Mesenchymal stem cell (in vitro differentiated cells and primary cell): ENCODE measurements at regions not wholly inside any gene's neighbourhood (a gene's known extent, or its start where the extent isn't known, plus 50 kb on each side); places are given as distances from the start of the nearest gene placed in this dataset.

Experiments
- DNase-seq: peaks from one replicate; pipeline ENCODE4 v3.0.0-alpha.2; 2013
- H2AFZ ChIP-seq: one replicate; pipeline ENCODE4 v1.6.1; 2013; ENCODE audit warnings: low read depth, mild to moderate bottlenecking, control low read depth, inconsistent platforms, low read length, moderate library complexity
- H2AK5ac ChIP-seq: 2 replicates; pipeline ENCODE4 v1.6.1; 2013; ENCODE audit warnings: low read length, moderate library complexity, mild to moderate bottlenecking, inconsistent platforms; ENCODE audit not compliant: severe bottlenecking
- H2BK120ac ChIP-seq: one replicate; pipeline ENCODE4 v1.6.1; 2013; ENCODE audit warnings: low read depth, mild to moderate bottlenecking, inconsistent platforms, low read length, moderate library complexity
- H2BK12ac ChIP-seq, 2 experiments: one replicate each; pipeline ENCODE4 v1.6.1; 2013; ENCODE audit warnings: inconsistent platforms in 2 of 2, low read length in 2 of 2, mild to moderate bottlenecking in 2 of 2, moderate library complexity in 2 of 2, control low read depth in 1 of 2
- H2BK15ac ChIP-seq: one replicate; pipeline ENCODE4 v1.6.1; 2013; ENCODE audit warnings: mild to moderate bottlenecking, low read depth, inconsistent platforms; ENCODE audit not compliant: poor library complexity, severe bottlenecking
- H2BK5ac ChIP-seq: 2 replicates; pipeline ENCODE4 v1.6.1; 2013; ENCODE audit warnings: low read depth, mild to moderate bottlenecking, low read length, control low read depth, inconsistent platforms; ENCODE audit not compliant: poor library complexity, severe bottlenecking
- H3K14ac ChIP-seq, 2 experiments: one replicate each; pipeline ENCODE4 v1.6.1; 2013; ENCODE audit warnings: inconsistent platforms in 2 of 2, low read length in 2 of 2, control low read depth in 1 of 2, mild to moderate bottlenecking in 1 of 2, moderate library complexity in 1 of 2
- H3K18ac ChIP-seq, 2 experiments: one replicate each; pipeline ENCODE4 v1.6.1; 2013; ENCODE audit warnings: inconsistent platforms in 2 of 2, low read length in 2 of 2, control low read depth in 1 of 2, low read depth in 1 of 2, mild to moderate bottlenecking in 1 of 2
- H3K23ac ChIP-seq, 2 experiments: one replicate each; pipeline ENCODE4 v1.6.1; 2013; ENCODE audit warnings: inconsistent platforms in 2 of 2, low read length in 2 of 2, mild to moderate bottlenecking in 2 of 2, moderate library complexity in 2 of 2, control low read depth in 1 of 2
- H3K27ac ChIP-seq: 2 replicates; pipeline ENCODE4 v1.5.1; 2013; ENCODE audit warnings: mild to moderate bottlenecking, moderate library complexity, low read length, control low read depth, inconsistent platforms; ENCODE audit not compliant: poor library complexity, severe bottlenecking
- H3K27me3 ChIP-seq, 2 experiments: 2 replicates each; pipeline versions ENCODE4 v1.6.1 to v1.7.0; 2013; ENCODE audit warnings: low read length in 2 of 2, mild to moderate bottlenecking in 2 of 2, moderate library complexity in 2 of 2, control low read depth in 1 of 2, inconsistent platforms in 1 of 2; ENCODE audit not compliant: control insufficient read depth in 1 of 2, insufficient read depth in 1 of 2
- H3K36me3 ChIP-seq, 2 experiments: 2 replicates each; pipeline versions ENCODE4 v1.6.1 to v1.7.0; 2013; ENCODE audit warnings: low read length in 2 of 2, control low read depth in 1 of 2, inconsistent platforms in 1 of 2, low read depth in 1 of 2, mild to moderate bottlenecking in 1 of 2; ENCODE audit not compliant: insufficient read depth in 2 of 2, control insufficient read depth in 1 of 2
- H3K4ac ChIP-seq, 2 experiments: one replicate each; pipeline ENCODE4 v1.6.1; 2013; ENCODE audit warnings: inconsistent platforms in 2 of 2, low read length in 2 of 2, mild to moderate bottlenecking in 2 of 2, moderate library complexity in 2 of 2, control low read depth in 1 of 2, low read depth in 1 of 2
- H3K4me1 ChIP-seq: 2 replicates; pipeline ENCODE4 v1.6.1; 2013; ENCODE audit warnings: low read depth, low read length, control low read depth; ENCODE audit not compliant: control insufficient read depth, insufficient read depth
- H3K4me2 ChIP-seq: 2 replicates; pipeline ENCODE4 v1.6.1; 2013; ENCODE audit warnings: low read length, mild to moderate bottlenecking, inconsistent platforms; ENCODE audit not compliant: poor library complexity, severe bottlenecking
- H3K4me3 ChIP-seq, 2 experiments: 2 replicates each; pipeline versions ENCODE4 v1.5.1 to v1.7.0; 2013; ENCODE audit warnings: low read length in 2 of 2, mild to moderate bottlenecking in 2 of 2, control low read depth in 1 of 2, low read depth in 1 of 2; ENCODE audit not compliant: insufficient read depth in 1 of 2
- H3K79me1 ChIP-seq: replicated peaks from 2 replicates; pipeline ENCODE4 v1.6.1; 2013; ENCODE audit warnings: mild to moderate bottlenecking, control low read depth, low read length, inconsistent platforms; ENCODE audit not compliant: poor library complexity, severe bottlenecking
- H3K9ac ChIP-seq: 2 replicates; pipeline ENCODE4 v1.7.0; 2013; ENCODE audit warnings: mild to moderate bottlenecking, low read length, moderate library complexity
- H3K9me3 ChIP-seq: 2 replicates; pipeline ENCODE4 v1.7.0; 2013; ENCODE audit warnings: mild to moderate bottlenecking, low read length; ENCODE audit not compliant: control insufficient read depth
- H4K8ac ChIP-seq: one replicate; pipeline ENCODE4 v1.6.1; 2013; ENCODE audit warnings: inconsistent platforms, mild to moderate bottlenecking, low read length, moderate library complexity
- H4K91ac ChIP-seq: one replicate; pipeline ENCODE4 v1.6.1; 2013; ENCODE audit warnings: mild to moderate bottlenecking, low read length, inconsistent platforms
- WGBS: methylation state at CpG from one replicate; pipeline ENCODE4 v1.1.7; 2013; ENCODE audit warnings: mixed read lengths; 5-methylcytosine and 5-hydroxymethylcytosine counted together

GRCh38 chr10:3419719-3420495 is 247.3 kb upstream of the PITRM1 start:
- DNase-seq: no peak
- Histone ChIP-seq H2BK15ac (peak overlapping the region; percentile 12), H3K27ac (no peak overlapping the region), H3K18ac (no peak overlapping the region), H2BK5ac (no peak overlapping the region), H3K23ac (no peak overlapping the region), H3K79me1 (no peaks in the 10 kb centered on the region), H4K8ac (no peak overlapping the region), H3K4me3 (no peak overlapping the region), H3K9ac (no peak overlapping the region), H3K4me2 (no peak overlapping the region), H3K4me1 (peaks cover 17% of the 10 kb centered on the region), H2BK12ac (peak overlapping the region in 1 of 2 experiments; percentile 17), H3K27me3 (no peaks in the 10 kb centered on the region), H3K4ac (no peak overlapping the region), H3K9me3 (no peaks in the 10 kb centered on the region), H4K91ac (no peak overlapping the region), H2AFZ (no peak overlapping the region), H2BK120ac (no peak overlapping the region), H3K14ac (no peak overlapping the region), H3K36me3 (peaks cover 0 to 5% of the 10 kb centered on the region in 2 experiments), H2AK5ac (no peak overlapping the region)
- 80% methylated on average over 11 of the region's 12 CpGs for WGBS

GRCh38 chr10:3418926-3419325 is 246.3 kb upstream of the PITRM1 start:
- Histone ChIP-seq H3K4me2 (no peak overlapping the region), H3K23ac (no peak overlapping the region), H3K79me1 (no peaks in the 10 kb centered on the region), H3K4me1 (peaks cover 10% of the 10 kb centered on the region), H4K8ac (no peak overlapping the region), H3K9ac (no peak overlapping the region), H2AFZ (no peak overlapping the region), H3K9me3 (no peaks in the 10 kb centered on the region), H2BK5ac (no peak overlapping the region), H3K27me3 (no peaks in the 10 kb centered on the region), H2AK5ac (no peak overlapping the region), H2BK12ac (peak overlapping the region in 1 of 2 experiments; percentile 39), H3K4me3 (no peak overlapping the region), H3K27ac (no peak overlapping the region), H2BK15ac (no peak overlapping the region), H4K91ac (no peak overlapping the region), H3K14ac (no peak overlapping the region), H3K36me3 (peaks cover 0 to 5% of the 10 kb centered on the region in 2 experiments), H3K4ac (no peak overlapping the region), H3K18ac (no peak overlapping the region), H2BK120ac (no peak overlapping the region)
- DNase-seq: no peak
- WGBS: 89% methylated on average over 11 of the region's 12 CpGs

GRCh38 chr10:3418041-3418754 is 245.6 kb upstream of the PITRM1 start:
- Histone ChIP-seq H3K23ac (no peak overlapping the region), H3K4ac (no peak overlapping the region), H3K9me3 (no peaks in the 10 kb centered on the region), H2BK5ac (no peak overlapping the region), H3K79me1 (no peaks in the 10 kb centered on the region), H2AK5ac (no peak overlapping the region), H2BK120ac (no peak overlapping the region), H2BK15ac (no peak overlapping the region), H4K8ac (no peak overlapping the region), H3K18ac (no peak overlapping the region), H3K4me1 (peaks cover 7% of the 10 kb centered on the region), H3K9ac (no peak overlapping the region), H2AFZ (no peak overlapping the region), H2BK12ac (no peak overlapping the region), H3K27me3 (no peaks in the 10 kb centered on the region), H3K14ac (no peak overlapping the region), H3K27ac (no peak overlapping the region), H4K91ac (no peak overlapping the region), H3K36me3 (peaks cover 0 to under 1% of the 10 kb centered on the region in 2 experiments), H3K4me2 (no peak overlapping the region), H3K4me3 (no peak overlapping the region)
- DNase-seq: no peak
- 71% methylated on average over 11 of the region's 13 CpGs for WGBS

- Histone ChIP-seq H4K91ac (no peak overlapping the region), H3K18ac (no peak overlapping the region), H2AK5ac (no peak overlapping the region), H3K4me1 (peaks cover 6% of the 10 kb centered on the region), H3K27ac (no peak overlapping the region), H3K4me3 (no peak overlapping the region), H2BK5ac (no peak overlapping the region), H3K4ac (no peak overlapping the region), H2BK15ac (no peak overlapping the region), H4K8ac (no peak overlapping the region), H3K36me3 (no peaks in the 10 kb centered on the region), H2BK120ac (no peak overlapping the region), H3K27me3 (no peaks in the 10 kb centered on the region), H3K9ac (no peak overlapping the region), H3K4me2 (no peak overlapping the region), H3K23ac (no peak overlapping the region), H3K79me1 (no peaks in the 10 kb centered on the region), H2AFZ (no peak overlapping the region), H3K9me3 (no peaks in the 10 kb centered on the region), H2BK12ac (peak overlapping the region in 1 of 2 experiments; percentile 56), H3K14ac (no peak overlapping the region)
- 98% methylated on average over 7 of the region's 9 CpGs for WGBS
- DNase-seq: no peak
These were observed 244.5 kb upstream of the PITRM1 start for GRCh38 chr10:3417096-3417495.
